IMR-90 (cell line): ENCODE measurements at regions not wholly inside any gene's neighbourhood (a gene's known extent, or its start where the extent isn't known, plus 50 kb on each side); places are given as distances from the start of the nearest gene placed in this dataset.
"Not testable (repeated sequence)": the region's sequence is repeated elsewhere in the genome, so short reads cannot be mapped to it uniquely, and the experiment has no call there.

Source experiments
- ATAC-seq: fragments of 200-7000 bp; cut with Tn5 transposase; 2 replicates; pipeline ENCODE4 v1.9.1; 2020; ENCODE audit warnings: low read depth, mild to moderate bottlenecking, moderate library complexity
- BruUV-seq: library from RNA; stranded (reverse); fragments of 400-500 nt; replicated peaks from 2 replicates; lab custom pipeline; 2021; lab: Mats Ljungman, UMichigan
- CTCF ChIA-PET: fragments of 300-600 bp; formaldehyde crosslinking; extraction: SDS; loops from one replicate; lab custom pipeline; 2021; ENCODE audit warnings: antibody characterized with exemption; lab: Yijun Ruan, JAX
- POLR2A ChIA-PET: fragments of 300-600 bp; sonication (Branson Sonifier 250); formaldehyde crosslinking; loops from one replicate; lab custom pipeline; 2022; ENCODE audit warnings: antibody characterized with exemption; ENCODE audit not compliant: unreplicated experiment; lab: Charles Lee
- DNase-seq: peaks from one replicate; pipeline ENCODE4 v3.0.0; 2013
- H2AFZ ChIP-seq: replicated peaks from 2 replicates; pipeline ENCODE3; 2013; ENCODE audit warnings: low read length, mild to moderate bottlenecking; ENCODE audit not compliant: poor library complexity
- H2AK5ac ChIP-seq: 2 replicates; pipeline ENCODE4 v1.6.1; 2013; ENCODE audit warnings: low read depth, low read length, inconsistent platforms
- H2AK9ac ChIP-seq: replicated peaks from 2 replicates; pipeline ENCODE3; 2013; ENCODE audit warnings: mild to moderate bottlenecking, low read depth, low read length, moderate library complexity; ENCODE audit not compliant: poor library complexity
- H2BK120ac ChIP-seq: 2 replicates; pipeline ENCODE4 v1.6.1; 2013; ENCODE audit warnings: low read depth, low read length, inconsistent platforms
- H2BK15ac ChIP-seq: 3 replicates; pipeline ENCODE4 v1.6.1; 2013; ENCODE audit warnings: low read depth, low read length, inconsistent platforms
- H2BK20ac ChIP-seq: 2 replicates; pipeline ENCODE4 v1.6.1; 2013; ENCODE audit warnings: low read depth, mild to moderate bottlenecking, inconsistent platforms, low read length, moderate library complexity
- H2BK5ac ChIP-seq: 2 replicates; pipeline ENCODE4 v1.6.1; 2013; ENCODE audit warnings: mild to moderate bottlenecking, low read depth, low read length, inconsistent platforms; ENCODE audit not compliant: poor library complexity, severe bottlenecking
- H3K14ac ChIP-seq: replicated peaks from 2 replicates; pipeline ENCODE4 v1.6.1; 2013; ENCODE audit warnings: low read depth, low read length, inconsistent platforms
- H3K18ac ChIP-seq: 2 replicates; pipeline ENCODE4 v1.6.1; 2013; ENCODE audit warnings: low read depth, low read length, control low read depth
- H3K23ac ChIP-seq: 2 replicates; pipeline ENCODE4 v1.6.1; 2013; ENCODE audit warnings: low read depth, low read length, inconsistent platforms
- H3K27ac ChIP-seq: 2 replicates; pipeline ENCODE4 v1.5.1; 2013; ENCODE audit warnings: mild to moderate bottlenecking, control low read depth, low read length; ENCODE audit not compliant: insufficient read depth
- H3K27me3 ChIP-seq: 2 replicates; pipeline ENCODE4 v1.6.1; 2013; ENCODE audit warnings: low read length; ENCODE audit not compliant: control insufficient read depth, insufficient read depth
- H3K36me3 ChIP-seq: 2 replicates; pipeline ENCODE4 v1.6.1; 2013; ENCODE audit warnings: low read length, mixed read lengths; ENCODE audit not compliant: control insufficient read depth, insufficient read depth
- H3K4ac ChIP-seq: 2 replicates; pipeline ENCODE4 v1.6.1; 2013; ENCODE audit warnings: low read depth, low read length, inconsistent platforms
- H3K4me1 ChIP-seq: 2 replicates; pipeline ENCODE4 v1.6.1; 2013; ENCODE audit warnings: low read length, mixed read lengths; ENCODE audit not compliant: control insufficient read depth, insufficient read depth
- H3K4me2 ChIP-seq: 2 replicates; pipeline ENCODE4 v1.6.1; 2013; ENCODE audit warnings: low read depth, mild to moderate bottlenecking, control low read depth, low read length, moderate library complexity
- H3K4me3 ChIP-seq: 2 replicates; pipeline ENCODE4 v1.5.1; 2013; ENCODE audit warnings: low read depth, mild to moderate bottlenecking, control low read depth, low read length, moderate library complexity; ENCODE audit not compliant: insufficient read depth
- H3K56ac ChIP-seq: 2 replicates; pipeline ENCODE4 v1.6.1; 2013; ENCODE audit warnings: low read length, inconsistent platforms; ENCODE audit not compliant: insufficient read depth; ENCODE audit errors: extremely low read depth
- H3K79me1 ChIP-seq, 2 experiments: 2 replicates each; pipeline ENCODE4 v1.6.1; 2013; ENCODE audit warnings: low read length in 2 of 2, inconsistent platforms in 1 of 2, low read depth in 1 of 2
- H3K9ac ChIP-seq: 2 replicates; pipeline ENCODE4 v1.6.1; 2013; ENCODE audit warnings: low read depth, low read length, control low read depth
- H3K9me1 ChIP-seq: 2 replicates; pipeline ENCODE4 v1.6.1; 2013; ENCODE audit warnings: low read length, inconsistent platforms; ENCODE audit not compliant: insufficient read depth
- H3K9me3 ChIP-seq: 2 replicates; pipeline ENCODE4 v1.6.1; 2013; ENCODE audit warnings: low read length; ENCODE audit not compliant: control insufficient read depth, insufficient read depth
- H4K20me1 ChIP-seq: 2 replicates; pipeline ENCODE4 v1.6.1; 2013; ENCODE audit warnings: low read length, inconsistent platforms; ENCODE audit not compliant: insufficient read depth
- H4K5ac ChIP-seq: 2 replicates; pipeline ENCODE4 v1.6.1; 2013; ENCODE audit warnings: mild to moderate bottlenecking, low read depth, low read length, control low read depth
- H4K8ac ChIP-seq, 2 experiments: 2 replicates each; pipeline ENCODE4 v1.6.1; 2013; ENCODE audit warnings: low read depth in 2 of 2, low read length in 2 of 2, control low read depth in 1 of 2, inconsistent platforms in 1 of 2
- H4K91ac ChIP-seq: 2 replicates; pipeline ENCODE4 v1.6.1; 2013; ENCODE audit warnings: low read depth, low read length, inconsistent platforms; ENCODE audit not compliant: insufficient read depth
- WGBS, 2 experiments: methylation state at CpG; one replicate each; pipeline versions ENCODE4 v1.1.5 to v1.1.7; 2013; ENCODE audit warnings: missing lambda C conversion rate in 2 of 2; ENCODE audit not compliant: insufficient read length in 1 of 2; ENCODE audit errors: extremely low coverage in 2 of 2; 5-methylcytosine and 5-hydroxymethylcytosine counted together
- dilution Hi-C: fragments of 300-500 bp; cut with HindIII; formaldehyde crosslinking; loops from one replicate; pipeline ENCODE4 v1.14.3; 2018; ENCODE audit warnings: low sequenced_read_pairs; ENCODE audit not compliant: unreplicated experiment
- in situ Hi-C: fragments of 300-500 bp; cut with MboI; formaldehyde crosslinking; loops from 3 replicates; pipeline ENCODE4 v1.14.3; 2019; ENCODE audit warnings: low sequenced_read_pairs, inconsistent platforms, mixed read lengths
- intact Hi-C: fragments of 100-400 bp; cut with micrococcal nuclease; formaldehyde crosslinking; loops from 2 replicates; pipeline ENCODE4 v1.10.0; 2022

DNA sequence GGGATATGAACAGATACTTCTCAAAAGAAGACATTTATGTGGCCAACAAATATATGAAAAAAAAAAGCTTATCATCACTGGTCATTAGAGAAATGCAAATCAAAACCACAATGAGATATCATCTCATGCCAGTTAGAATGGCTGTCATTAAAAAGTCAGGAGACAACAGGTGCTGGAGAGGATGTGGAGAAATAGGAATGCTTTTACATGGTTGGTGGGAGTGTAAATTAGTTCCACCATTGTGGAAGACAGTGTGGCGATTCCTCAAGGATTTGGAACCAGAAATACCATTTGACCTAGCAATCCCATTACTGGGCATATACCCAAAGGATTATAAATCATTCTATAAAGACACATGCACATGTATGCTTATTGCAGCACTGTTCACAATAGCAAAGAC lies 408.5 kb downstream of the RAP2B start:
- H2AK5ac ChIP-seq, H3K23ac ChIP-seq, H2BK20ac ChIP-seq, H3K56ac ChIP-seq, CTCF ChIA-PET, H2BK5ac ChIP-seq, POLR2A ChIA-PET, H2AK9ac ChIP-seq, H3K27ac ChIP-seq, H2BK120ac ChIP-seq, H4K5ac ChIP-seq, H3K79me1 ChIP-seq, H2BK15ac ChIP-seq, H3K4me3 ChIP-seq, H3K4me2 ChIP-seq, H3K36me3 ChIP-seq, DNase-seq, H3K9ac ChIP-seq, H3K14ac ChIP-seq, BruUV-seq, H3K4ac ChIP-seq, H3K27me3 ChIP-seq, H4K91ac ChIP-seq, ATAC-seq, H3K9me1 ChIP-seq, H4K8ac ChIP-seq, intact Hi-C loops, H2AFZ ChIP-seq, dilution Hi-C loops, in situ Hi-C loops, H3K18ac ChIP-seq, H3K9me3 ChIP-seq, H3K4me1 ChIP-seq, H4K20me1 ChIP-seq: not testable (repeated sequence)
- no CpG with 5 or more reads among the region's 1 CpG for WGBS, 2 experiments
